Endothelial cell of umbilical vein (primary cell): ENCODE measurements at regions not wholly inside any gene's neighbourhood (a gene's known extent, or its start where the extent isn't known, plus 50 kb on each side); places are given as distances from the start of the nearest gene placed in this dataset.

Source experiments
- BruUV-seq: library from RNA; stranded (reverse); fragments of 400-500 nt; replicated peaks from 2 replicates; lab custom pipeline; 2021; lab: Mats Ljungman, UMichigan
- CTCF ChIA-PET: fragments of 300-600, 350-600 bp; sonication (Branson Sonifier 250); formaldehyde crosslinking; loops from one replicate; lab custom pipeline; 2021; ENCODE audit warnings: antibody characterized with exemption, inconsistent platforms; lab: Charles Lee
- POLR2A ChIA-PET: fragments of 300-600, 350-600 bp; sonication (Branson Sonifier 250); formaldehyde crosslinking; loops from one replicate; lab custom pipeline; 2021; ENCODE audit warnings: antibody characterized with exemption, inconsistent platforms; lab: Charles Lee
- DNase-seq: peaks from one replicate; pipeline ENCODE4 v3.0.0-alpha.2; 2011; ENCODE audit warnings: low read depth, low spot score
- FAIRE-seq: peaks from 2 replicates; lab custom pipeline; 2011; peaks lifted over from hg19 to GRCh38; lab: Jason Lieb, UNC
- H2AFZ ChIP-seq: 2 replicates; pipeline ENCODE4 v1.6.0; 2012; ENCODE audit warnings: low read depth, low read length, control low read depth, inconsistent platforms
- H3K27ac ChIP-seq: 2 replicates; pipeline ENCODE4 v1.5.1; 2011; ENCODE audit warnings: low read depth, mild to moderate bottlenecking, control low read depth, low read length, moderate library complexity; ENCODE audit not compliant: insufficient read depth
- H3K27me3 ChIP-seq, 2 experiments: 2 replicates each; pipeline versions ENCODE4 v1.6.0 to v1.6.1; 2011; ENCODE audit warnings: low read length in 2 of 2, mixed read lengths in 1 of 2; ENCODE audit not compliant: control insufficient read depth in 2 of 2, insufficient read depth in 2 of 2
- H3K36me3 ChIP-seq, 2 experiments: 2 replicates in 1 of 2; 3 replicates in 1 of 2; pipeline ENCODE4 v1.5.1; 2011; ENCODE audit warnings: low read length in 2 of 2, mild to moderate bottlenecking in 1 of 2, moderate library complexity in 1 of 2; ENCODE audit not compliant: control insufficient read depth in 2 of 2, insufficient read depth in 2 of 2; ENCODE audit errors: extremely low read depth in 1 of 2
- H3K4me1 ChIP-seq: 3 replicates; pipeline ENCODE4 v1.5.1; 2011; ENCODE audit warnings: mild to moderate bottlenecking, low read length; ENCODE audit not compliant: control insufficient read depth, insufficient read depth; ENCODE audit errors: extremely low read depth
- H3K4me2 ChIP-seq: 2 replicates; pipeline ENCODE4 v1.6.1; 2011; ENCODE audit warnings: low read length, control low read depth, mixed read lengths; ENCODE audit not compliant: insufficient read depth
- H3K4me3 ChIP-seq, 3 experiments: fragments of 200-600 bp in 1 of 3; sonication (generic), shearing (Covaris generic) in 1 of 3; replicated peaks in 1 of 3; 2 replicates each; pipeline ENCODE4 v1.5.1; 2011 to 2016; ENCODE audit warnings: control low read depth in 3 of 3, low read length in 3 of 3, mild to moderate bottlenecking in 2 of 3, inconsistent platforms in 1 of 3, low read depth in 1 of 3, moderate library complexity in 1 of 3; ENCODE audit not compliant: insufficient read depth in 1 of 3
- H3K79me2 ChIP-seq: 2 replicates; pipeline ENCODE4 v1.6.0; 2012; ENCODE audit warnings: low read length, inconsistent platforms; ENCODE audit not compliant: control insufficient read depth, insufficient read depth
- H3K9ac ChIP-seq: replicated peaks from 2 replicates; pipeline ENCODE3; 2011; ENCODE audit warnings: low read length, control low read depth; ENCODE audit not compliant: insufficient read depth; ENCODE audit errors: extremely low read depth
- H3K9me1 ChIP-seq: replicated peaks from 3 replicates; pipeline ENCODE4 v1.6.0; 2011; ENCODE audit warnings: mild to moderate bottlenecking, low read length; ENCODE audit not compliant: control insufficient read depth, insufficient read depth; ENCODE audit errors: extremely low read depth
- H3K9me3 ChIP-seq: replicated peaks from 2 replicates; pipeline ENCODE4 v1.5.1; 2012; ENCODE audit warnings: low read length, inconsistent platforms; ENCODE audit not compliant: control insufficient read depth, insufficient read depth
- H4K20me1 ChIP-seq: replicated peaks from 2 replicates; pipeline ENCODE3; 2011; ENCODE audit warnings: mild to moderate bottlenecking, low read length; ENCODE audit not compliant: control insufficient read depth, insufficient read depth; ENCODE audit errors: extremely low read depth
- CTCF ChIP-seq, 2 donors: IDR thresholded peaks; 1 replicate in 1 of 2; 2 replicates in 1 of 2; pipeline ENCODE4 v1.5.1; 2011; ENCODE audit warnings: low read length in 2 of 2, mild to moderate bottlenecking in 2 of 2, moderate library complexity in 2 of 2, control low read depth in 1 of 2, inconsistent platforms in 1 of 2, low read depth in 1 of 2; ENCODE audit not compliant: insufficient read depth in 1 of 2; ENCODE audit errors: extremely low read depth in 1 of 2
- EZH2 ChIP-seq: IDR thresholded peaks from 2 replicates; pipeline ENCODE4 v1.6.1; 2012; ENCODE audit warnings: borderline replicate concordance, low read depth, mild to moderate bottlenecking, moderate library complexity, low read length, inconsistent platforms; ENCODE audit not compliant: severe bottlenecking
- FOS ChIP-seq: IDR thresholded peaks from 2 replicates; pipeline ENCODE4 v1.6.1; 2011; ENCODE audit warnings: mild to moderate bottlenecking, low read length, moderate library complexity, borderline replicate concordance; ENCODE audit not compliant: insufficient read depth
- GATA2 ChIP-seq: IDR thresholded peaks from 2 replicates; pipeline ENCODE4 v1.7.0; 2011; ENCODE audit warnings: low read depth, mild to moderate bottlenecking, moderate library complexity, mixed read lengths, low read length; ENCODE audit not compliant: insufficient read length, insufficient read depth
- JUN ChIP-seq: IDR thresholded peaks from 2 replicates; pipeline ENCODE4 v1.6.1; 2011; ENCODE audit warnings: borderline replicate concordance, low read depth; ENCODE audit not compliant: insufficient read length, insufficient read depth
- MAX ChIP-seq: IDR thresholded peaks from 2 replicates; pipeline ENCODE4 v1.6.1; 2011; ENCODE audit not compliant: insufficient read depth, insufficient read length
- MYC ChIP-seq: IDR thresholded peaks from one replicate; pipeline ENCODE4 v1.6.1; 2011; ENCODE audit warnings: mild to moderate bottlenecking, low read depth, low read length
- POLR2A ChIP-seq: IDR thresholded peaks from 2 replicates; pipeline ENCODE4 v1.6.1; 2012; ENCODE audit warnings: low read depth, mild to moderate bottlenecking, control low read depth, low read length
- POLR2AphosphoS5 ChIP-seq: IDR thresholded peaks from 2 replicates; pipeline ENCODE4 v1.6.1; 2012; ENCODE audit warnings: low read depth, mild to moderate bottlenecking, control low read depth, low read length, moderate library complexity; ENCODE audit not compliant: insufficient read depth
- dilution Hi-C: fragments of 300-500 bp; cut with MboI; formaldehyde crosslinking; loops from one replicate; pipeline ENCODE4 v1.15.0; 2019; ENCODE audit warnings: low sequenced_read_pairs; ENCODE audit not compliant: extremely low pct_ligation_motif_present
- intact Hi-C: fragments of 100-400 bp; cut with micrococcal nuclease; formaldehyde crosslinking; loops from one replicate; pipeline ENCODE4 v1.10.0; 2022

GRCh38 chr18:44510390-44510789 is 170.3 kb upstream of the SETBP1 start:
- Histone ChIP-seq H3K4me3 (no peak overlapping the region), H3K4me1 (peaks cover 27% of the 10 kb centered on the region), H3K9ac (no peak overlapping the region), H2AFZ (peak overlapping the region; percentile 31), H3K9me3 (no peaks in the 10 kb centered on the region), H3K9me1 (no peaks in the 10 kb centered on the region), H4K20me1 (no peaks in the 10 kb centered on the region), H3K36me3 (no peaks in the 10 kb centered on the region), H3K27ac (peak overlapping the region; percentile 10), H3K4me2 (no peak overlapping the region), H3K27me3 (no peaks in the 10 kb centered on the region), H3K79me2 (no peaks in the 10 kb centered on the region)
- dilution Hi-C loops (no loop called here), intact Hi-C loops (no loop called here)
- no TSS peak for BruUV-seq
- FAIRE-seq (no peak), DNase-seq (peak; percentile 65)
- ChIA-PET CTCF (no interaction called here), POLR2A (interaction anchor here (0.7 kb wide), 1 partner anchor 22 kb away, joined by 8 read pairs; no protein-coding TSS in a partner anchor)
- no peak for TF ChIP-seq CTCF (IDR thresholded peaks at IDR 0.05; ENCODE audit: extremely low read depth in 1 of 2, insufficient read depth in 1 of 2, low read depth in 1 of 2, low read length in 2 of 2)
- TF ChIP-seq MYC: no peak
- TF ChIP-seq JUN: no peak
- no peak for TF ChIP-seq GATA2
- TF ChIP-seq POLR2A: no peak
- TF ChIP-seq POLR2AphosphoS5: no peak
- TF ChIP-seq FOS: no peak
- TF ChIP-seq MAX: no peak
- TF ChIP-seq EZH2: no peak
